ENCODE measurements at regions not wholly inside any gene's neighbourhood (a gene's known extent, or its start where the extent isn't known, plus 50 kb on each side); places are given as distances from the start of the nearest gene placed in this dataset.
A peak's percentile ranks its signal among the peaks of the same experiment; 100 is the strongest.

DNA sequence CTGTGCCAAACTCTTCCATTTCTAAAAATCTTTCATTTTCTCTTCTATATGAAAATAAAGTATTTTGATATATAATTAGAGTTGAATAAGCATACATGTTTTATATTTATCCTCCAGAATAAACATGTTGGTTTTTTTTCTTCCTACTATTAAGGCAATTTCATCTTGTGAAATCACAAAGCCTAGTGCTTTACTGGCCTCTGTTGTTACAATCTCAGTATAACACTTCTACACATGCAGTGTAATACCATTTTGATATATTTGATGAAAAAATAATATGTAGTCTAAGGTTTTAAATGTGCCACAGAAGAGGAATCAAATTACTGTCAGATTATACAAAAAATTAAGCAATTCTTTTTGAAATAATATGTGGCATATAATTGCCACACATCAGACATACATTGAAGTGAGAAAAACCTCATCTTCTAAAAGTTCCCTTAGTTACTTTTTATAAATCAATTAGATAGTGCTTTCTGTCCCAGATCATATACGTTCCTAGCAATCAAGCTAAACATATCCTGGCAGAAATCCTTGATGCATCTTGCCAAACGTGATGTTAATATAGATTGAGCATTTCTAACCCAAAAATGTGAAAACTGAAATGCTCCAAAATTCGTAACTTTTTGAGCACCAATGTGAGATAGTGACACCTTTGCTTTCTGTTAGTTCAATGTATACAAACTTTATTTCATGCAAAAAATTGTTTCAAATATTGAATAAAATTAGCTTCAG is 225.1 kb upstream of the MANEA start:
- no peak overlapping the region for H4K12ac ChIP-seq (ENCODE audit: low read depth, low read length)
- no peak overlapping the region for H3K18ac ChIP-seq (ENCODE audit: low read length)
- no peak overlapping the region for H2BK12ac ChIP-seq (ENCODE audit: low read length)
- H3K4ac ChIP-seq (ENCODE audit: low read depth, low read length) = no peak overlapping the region
- no peak overlapping the region for H2BK120ac ChIP-seq (ENCODE audit: insufficient read depth, low read length, poor library complexity)
- no peak overlapping the region for H4K91ac ChIP-seq (ENCODE audit: low read depth, low read length)
- H3K27ac ChIP-seq (ENCODE audit: low read depth, low read length) = no peak overlapping the region
- no peak overlapping the region for H3K23ac ChIP-seq (ENCODE audit: low read length)
- H3K9ac ChIP-seq (ENCODE audit: low read length) = no peak overlapping the region
- H3K36me3 ChIP-seq (ENCODE audit: control insufficient read depth in 1 of 2, insufficient read depth in 2 of 2, low read length in 2 of 2) = no peaks in the 10 kb centered on the region
- no peak overlapping the region for H2AFZ ChIP-seq (ENCODE audit: insufficient read depth, low read length, poor library complexity)
- H3K79me1 ChIP-seq (ENCODE audit: low read length) = no peaks in the 10 kb centered on the region
- WGBS (ENCODE audit: extremely low coverage, insufficient coverage, insufficient read length) = no CpG with 5 or more reads among the region's 3 CpGs
- H3K79me2 ChIP-seq (ENCODE audit: control insufficient read depth, insufficient read depth, low read length, poor library complexity) = no peaks in the 10 kb centered on the region
- H3K4me2 ChIP-seq (ENCODE audit: low read length) = no peak overlapping the region
- peak in 1 of 2 donors; percentile 13 for DNase-seq
- no peak overlapping the region for H4K8ac ChIP-seq (ENCODE audit: low read depth, low read length)
- peaks cover 1% of the 10 kb centered on the region for H3K9me3 ChIP-seq (ENCODE audit: insufficient read depth, low read depth, low read length)
- no peaks in the 10 kb centered on the region for H3K27me3 ChIP-seq (ENCODE audit: insufficient read depth, low read length)
- H3K14ac ChIP-seq (ENCODE audit: low read length) = no peak overlapping the region
- H3K4me1 ChIP-seq (ENCODE audit: control insufficient read depth in 1 of 2, insufficient read depth in 2 of 2, low read length in 2 of 2) = no peaks in the 10 kb centered on the region
- no peak overlapping the region for H2AK5ac ChIP-seq (ENCODE audit: low read length)
- H3K4me3 ChIP-seq (ENCODE audit: low read depth, low read length) = no peak overlapping the region
- H2BK5ac ChIP-seq (ENCODE audit: low read depth, low read length, poor library complexity) = no peak overlapping the region

DNA sequence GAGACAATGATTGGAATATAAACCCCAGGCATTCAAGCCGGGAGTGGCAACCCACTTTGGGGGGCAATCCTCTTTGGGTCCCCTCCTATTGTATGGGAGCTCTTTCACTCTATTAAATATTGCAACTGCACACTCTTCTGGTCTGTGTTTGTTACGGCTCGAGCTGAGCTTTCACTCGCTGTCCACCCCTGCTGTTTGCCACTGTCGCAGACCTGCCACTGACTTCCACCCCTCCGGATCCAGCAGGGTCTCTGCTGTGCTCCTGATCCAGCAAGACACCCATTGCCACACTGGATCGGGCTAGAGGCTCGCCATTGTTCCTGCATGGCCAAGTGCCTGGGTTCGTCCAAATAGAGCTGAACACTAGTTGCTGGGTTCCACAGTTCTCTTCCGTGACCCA is 222.8 kb upstream of the MANEA start:
- Histone ChIP-seq H2BK12ac (ENCODE audit: low read length) (no peak overlapping the region), H3K9ac (ENCODE audit: low read length) (no peak overlapping the region), H3K23ac (ENCODE audit: low read length) (no peak overlapping the region), H3K79me1 (ENCODE audit: low read length) (no peaks in the 10 kb centered on the region), H2AK5ac (ENCODE audit: low read length) (no peak overlapping the region), H3K4me2 (ENCODE audit: low read length) (no peak overlapping the region), H3K36me3 (ENCODE audit: control insufficient read depth in 1 of 2, insufficient read depth in 2 of 2, low read length in 2 of 2) (no peaks in the 10 kb centered on the region), H4K8ac (ENCODE audit: low read depth, low read length) (no peak overlapping the region), H3K18ac (ENCODE audit: low read length) (no peak overlapping the region), H4K91ac (ENCODE audit: low read depth, low read length) (no peak overlapping the region), H3K79me2 (ENCODE audit: control insufficient read depth, insufficient read depth, low read length, poor library complexity) (no peaks in the 10 kb centered on the region), H2AFZ (ENCODE audit: insufficient read depth, low read length, poor library complexity) (no peak overlapping the region), H4K12ac (ENCODE audit: low read depth, low read length) (no peak overlapping the region), H3K27ac (ENCODE audit: low read depth, low read length) (no peak overlapping the region), H3K4me1 (ENCODE audit: control insufficient read depth in 1 of 2, insufficient read depth in 2 of 2, low read length in 2 of 2) (no peaks in the 10 kb centered on the region), H3K14ac (ENCODE audit: low read length) (no peak overlapping the region), H2BK5ac (ENCODE audit: low read depth, low read length, poor library complexity) (no peak overlapping the region), H3K27me3 (ENCODE audit: insufficient read depth, low read length) (no peaks in the 10 kb centered on the region), H3K4me3 (ENCODE audit: low read depth, low read length) (no peak overlapping the region), H2BK120ac (ENCODE audit: insufficient read depth, low read length, poor library complexity) (no peak overlapping the region), H3K9me3 (ENCODE audit: insufficient read depth, low read depth, low read length) (peaks cover 1% of the 10 kb centered on the region), H3K4ac (ENCODE audit: low read depth, low read length) (no peak overlapping the region)
- DNase-seq = no peak
- no CpG with 5 or more reads among the region's 10 CpGs for whole genome bisulfite sequencing (ENCODE audit: extremely low coverage, insufficient coverage, insufficient read length)

- no peak overlapping the region for H3K27ac ChIP-seq (ENCODE audit: low read depth, low read length)
- no peak overlapping the region for H3K4ac ChIP-seq (ENCODE audit: low read depth, low read length)
- no peak overlapping the region for H3K9ac ChIP-seq (ENCODE audit: low read length)
- no peaks in the 10 kb centered on the region for H3K79me1 ChIP-seq (ENCODE audit: low read length)
- H3K4me3 ChIP-seq (ENCODE audit: low read depth, low read length) = no peak overlapping the region
- H2AK5ac ChIP-seq (ENCODE audit: low read length) = no peak overlapping the region
- DNase-seq = no peak
- H3K9me3 ChIP-seq (ENCODE audit: insufficient read depth, low read depth, low read length) = peaks cover 1% of the 10 kb centered on the region
- H2AFZ ChIP-seq (ENCODE audit: insufficient read depth, low read length, poor library complexity) = no peak overlapping the region
- no peak overlapping the region for H3K18ac ChIP-seq (ENCODE audit: low read length)
- no CpG with 5 or more reads among the region's 4 CpGs for WGBS (ENCODE audit: extremely low coverage, insufficient coverage, insufficient read length)
- H3K4me2 ChIP-seq (ENCODE audit: low read length) = no peak overlapping the region
- H4K8ac ChIP-seq (ENCODE audit: low read depth, low read length) = no peak overlapping the region
- no peaks in the 10 kb centered on the region for H3K4me1 ChIP-seq (ENCODE audit: control insufficient read depth in 1 of 2, insufficient read depth in 2 of 2, low read length in 2 of 2)
- H2BK12ac ChIP-seq (ENCODE audit: low read length) = no peak overlapping the region
- no peak overlapping the region for H4K12ac ChIP-seq (ENCODE audit: low read depth, low read length)
- H3K36me3 ChIP-seq (ENCODE audit: control insufficient read depth in 1 of 2, insufficient read depth in 2 of 2, low read length in 2 of 2) = no peaks in the 10 kb centered on the region
- no peak overlapping the region for H3K14ac ChIP-seq (ENCODE audit: low read length)
- no peak overlapping the region for H4K91ac ChIP-seq (ENCODE audit: low read depth, low read length)
- no peaks in the 10 kb centered on the region for H3K27me3 ChIP-seq (ENCODE audit: insufficient read depth, low read length)
- H3K79me2 ChIP-seq (ENCODE audit: control insufficient read depth, insufficient read depth, low read length, poor library complexity) = no peaks in the 10 kb centered on the region
- H2BK120ac ChIP-seq (ENCODE audit: insufficient read depth, low read length, poor library complexity) = no peak overlapping the region
- H3K23ac ChIP-seq (ENCODE audit: low read length) = no peak overlapping the region
- H2BK5ac ChIP-seq (ENCODE audit: low read depth, low read length, poor library complexity) = no peak overlapping the region
Measured at GRCh38 chr6:95357380-95358020, 219.8 kb upstream of the MANEA start.

DNA sequence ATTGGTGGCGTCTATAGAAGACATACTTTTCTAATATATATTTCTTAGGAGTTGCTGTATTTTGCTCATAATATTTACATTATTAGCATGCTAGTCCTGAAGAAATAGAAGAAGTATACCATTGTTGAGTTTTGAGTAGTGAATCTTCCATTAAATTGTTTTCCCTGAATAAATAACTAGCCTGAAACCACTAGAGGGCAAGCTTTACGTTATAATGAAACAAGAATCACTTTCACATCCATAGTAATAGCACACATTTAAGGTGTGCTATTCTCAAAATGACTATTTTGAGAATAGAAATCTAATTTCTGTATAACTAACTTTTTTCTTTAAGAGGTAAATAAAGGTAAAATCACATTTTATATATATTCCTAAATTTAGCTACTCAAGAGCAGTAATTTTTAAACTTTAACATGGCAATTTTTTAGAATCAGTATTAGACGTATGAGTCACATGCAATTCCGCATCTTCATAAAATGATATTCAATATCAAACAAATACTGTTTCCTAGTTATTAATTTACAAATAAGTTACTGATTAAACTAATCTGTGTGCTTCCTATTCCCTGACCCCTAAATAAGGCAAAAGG is 213.2 kb upstream of the MANEA start:
- H2AK5ac ChIP-seq (ENCODE audit: low read length) = no peak overlapping the region
- no peak overlapping the region for H3K14ac ChIP-seq (ENCODE audit: low read length)
- no peak overlapping the region for H3K9ac ChIP-seq (ENCODE audit: low read length)
- WGBS (ENCODE audit: extremely low coverage, insufficient coverage, insufficient read length) = no CpG with 5 or more reads among the region's 4 CpGs
- H2BK12ac ChIP-seq (ENCODE audit: low read length) = no peak overlapping the region
- no peak overlapping the region for H2BK120ac ChIP-seq (ENCODE audit: insufficient read depth, low read length, poor library complexity)
- no peak overlapping the region for H3K23ac ChIP-seq (ENCODE audit: low read length)
- no peaks in the 10 kb centered on the region for H3K79me2 ChIP-seq (ENCODE audit: control insufficient read depth, insufficient read depth, low read length, poor library complexity)
- H3K27me3 ChIP-seq (ENCODE audit: insufficient read depth, low read length) = no peaks in the 10 kb centered on the region
- H4K8ac ChIP-seq (ENCODE audit: low read depth, low read length) = no peak overlapping the region
- no peak overlapping the region for H4K12ac ChIP-seq (ENCODE audit: low read depth, low read length)
- no peak overlapping the region for H2AFZ ChIP-seq (ENCODE audit: insufficient read depth, low read length, poor library complexity)
- no peak overlapping the region for H4K91ac ChIP-seq (ENCODE audit: low read depth, low read length)
- no peak overlapping the region for H3K4ac ChIP-seq (ENCODE audit: low read depth, low read length)
- peak in 1 of 2 donors; percentile 52 for DNase-seq
- H2BK5ac ChIP-seq (ENCODE audit: low read depth, low read length, poor library complexity) = no peak overlapping the region
- no peaks in the 10 kb centered on the region for H3K79me1 ChIP-seq (ENCODE audit: low read length)
- peaks cover 0 to 5% of the 10 kb centered on the region in 2 experiments for H3K4me1 ChIP-seq (ENCODE audit: control insufficient read depth in 1 of 2, insufficient read depth in 2 of 2, low read length in 2 of 2)
- H3K9me3 ChIP-seq (ENCODE audit: insufficient read depth, low read depth, low read length) = no peaks in the 10 kb centered on the region
- no peak overlapping the region for H3K4me2 ChIP-seq (ENCODE audit: low read length)
- H3K27ac ChIP-seq (ENCODE audit: low read depth, low read length) = no peak overlapping the region
- no peak overlapping the region for H3K18ac ChIP-seq (ENCODE audit: low read length)
- no peaks in the 10 kb centered on the region for H3K36me3 ChIP-seq (ENCODE audit: control insufficient read depth in 1 of 2, insufficient read depth in 2 of 2, low read length in 2 of 2)
- H3K4me3 ChIP-seq (ENCODE audit: low read depth, low read length) = no peak overlapping the region

Measured in trophoblast cell (in vitro differentiated cells and primary cell).